Immature natural killer cell (primary cell): ENCODE measurements at regions not wholly inside any gene's neighbourhood (a gene's known extent, or its start where the extent isn't known, plus 50 kb on each side); places are given as distances from the start of the nearest gene placed in this dataset.
"Not testable (repeated sequence)": the region's sequence is repeated elsewhere in the genome, so short reads cannot be mapped to it uniquely, and the experiment has no call there.

Experiments used
- DNase-seq, 3 donors: peaks; one replicate each; pipeline ENCODE4 v3.0.0; 2022; ENCODE audit warnings: mixed read lengths in 1 of 3
- H3K27ac Mint-ChIP-seq, 6 donors: one replicate each; pipeline ENCODE4 v1.8.0; 2020; ENCODE audit warnings: mixed read lengths in 6 of 6, mild to moderate bottlenecking in 5 of 6, inconsistent platforms in 4 of 6, moderate library complexity in 3 of 6
- H3K27me3 Mint-ChIP-seq, 3 donors: one replicate each; pipeline ENCODE4 v1.8.0; 2020 to 2021; ENCODE audit warnings: low read depth in 3 of 3, mild to moderate bottlenecking in 3 of 3, mixed read lengths in 3 of 3, moderate library complexity in 3 of 3, inconsistent platforms in 1 of 3
- H3K36me3 Mint-ChIP-seq, 3 donors: one replicate each; pipeline ENCODE4 v1.8.0; 2020; ENCODE audit warnings: mixed read lengths in 3 of 3, inconsistent platforms in 2 of 3, mild to moderate bottlenecking in 2 of 3
- H3K4me1 Mint-ChIP-seq, 2 donors: one replicate each; pipeline ENCODE4 v1.8.0; 2020; ENCODE audit warnings: inconsistent platforms in 2 of 2, mild to moderate bottlenecking in 2 of 2, mixed read lengths in 2 of 2, moderate library complexity in 1 of 2
- H3K4me3 Mint-ChIP-seq, 5 donors: one replicate each; pipeline ENCODE4 v1.8.0; 2020; ENCODE audit warnings: mild to moderate bottlenecking in 5 of 5, mixed read lengths in 5 of 5, inconsistent platforms in 3 of 5, moderate library complexity in 3 of 5
- H3K9me3 Mint-ChIP-seq, 6 donors: one replicate each; pipeline ENCODE4 v1.8.0; 2020; ENCODE audit warnings: mild to moderate bottlenecking in 6 of 6, mixed read lengths in 6 of 6, inconsistent platforms in 4 of 6, moderate library complexity in 3 of 6

GRCh38 chr6:11320914-11321597 is 88.6 kb upstream of the NEDD9 start:
- Mint-ChIP-seq H3K27me3 (peaks cover 0 to 1% (median 0%) of the 10 kb centered on the region in 3 donors), H3K4me3 (no peak overlapping the region), H3K36me3 (peaks cover 14 to 40% (median 19%) of the 10 kb centered on the region in 3 donors), H3K4me1 (peaks cover 74 to 96% of the 10 kb centered on the region in 2 donors), H3K27ac (peak overlapping the region in 4 of 6 donors; percentile 7 to 73 (median 39)), H3K9me3 (no peaks in the 10 kb centered on the region)
- DNase-seq, result no peak

GRCh38 chr6:11318835-11319813 is 86.7 kb upstream of the NEDD9 start:
- Mint-ChIP-seq H3K9me3 (no peaks in the 10 kb centered on the region), H3K27me3 (peaks cover 0 to 1% (median 0%) of the 10 kb centered on the region in 3 donors), H3K4me3 (peak overlapping the region in 1 of 5 donors; percentile 33), H3K4me1 (peaks cover 66 to 78% of the 10 kb centered on the region in 2 donors), H3K36me3 (peaks cover 18 to 40% (median 19%) of the 10 kb centered on the region in 3 donors), H3K27ac (peak overlapping the region; percentile 31 to 98 (median 68))
- DNase-seq, result no peak

DNA sequence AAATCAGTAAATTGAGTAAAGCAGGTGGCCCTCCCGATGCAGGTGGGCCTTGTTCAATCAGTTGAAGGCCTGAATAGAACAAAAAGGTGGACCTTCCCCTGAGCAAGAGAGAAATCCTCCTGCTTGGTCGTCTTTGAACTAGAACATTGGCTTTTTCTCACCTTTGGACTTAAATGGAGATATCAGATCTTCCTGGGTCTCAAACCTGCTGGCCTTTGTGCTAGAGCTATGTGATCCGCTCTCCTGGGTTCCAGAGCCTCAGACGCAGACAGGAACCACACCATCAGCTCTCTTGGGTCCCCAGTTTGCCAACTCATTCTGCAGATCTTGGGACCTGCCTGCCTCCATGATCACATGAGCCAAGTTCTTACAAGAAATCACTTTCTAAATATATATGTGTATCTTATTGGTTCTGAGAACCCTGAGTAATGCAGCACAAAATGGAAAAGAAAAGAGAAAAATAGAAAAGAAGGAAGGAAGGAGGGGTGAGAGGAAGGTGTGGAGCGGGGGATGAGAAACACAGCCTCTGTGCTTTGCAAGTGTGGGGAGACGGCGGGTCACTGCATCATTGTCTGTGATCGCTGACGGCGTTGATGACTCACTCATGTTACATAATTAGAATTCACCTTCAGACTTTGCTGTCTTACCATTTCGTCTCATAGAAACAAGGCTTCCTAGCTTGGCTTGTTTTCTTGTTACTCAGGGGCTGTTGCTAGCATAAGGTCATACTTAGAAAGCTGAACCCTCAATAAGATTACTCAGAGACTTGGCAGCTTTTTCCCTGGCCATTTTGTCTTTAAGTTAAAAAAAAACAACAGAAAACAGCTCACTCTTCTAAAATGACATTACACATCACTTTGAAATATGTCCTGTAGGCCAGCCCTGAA is 85.7 kb upstream of the NEDD9 start:
- H3K36me3 Mint-ChIP-seq, result peaks cover 23 to 44% (median 23%) of the 10 kb centered on the region in 3 donors
- H3K9me3 Mint-ChIP-seq, result no peaks in the 10 kb centered on the region
- peak overlapping the region in 1 of 5 donors; percentile 52 for H3K4me3 Mint-ChIP-seq
- H3K27me3 Mint-ChIP-seq, result peaks cover 0 to 1% (median 0%) of the 10 kb centered on the region in 3 donors
- H3K27ac Mint-ChIP-seq, result peak overlapping the region; percentile 24 to 98 (median 72)
- H3K4me1 Mint-ChIP-seq, result peaks cover 59 to 71% of the 10 kb centered on the region in 2 donors
- DNase-seq, result peak; percentile 30 to 61 (median 31)

- peaks cover 30 to 48% (median 32%) of the 10 kb centered on the region in 3 donors for H3K36me3 Mint-ChIP-seq
- no peak overlapping the region for H3K4me3 Mint-ChIP-seq
- H3K4me1 Mint-ChIP-seq, result peaks cover 64 to 73% of the 10 kb centered on the region in 2 donors
- no peaks in the 10 kb centered on the region for H3K9me3 Mint-ChIP-seq
- peak overlapping the region in 4 of 6 donors; percentile 12 to 28 (median 19) for H3K27ac Mint-ChIP-seq
- DNase-seq, result no peak
- peaks cover 0 to 1% (median 0%) of the 10 kb centered on the region in 3 donors for H3K27me3 Mint-ChIP-seq
Measured at GRCh38 chr6:11315743-11316437, 83.4 kb upstream of the NEDD9 start.

GRCh38 chr6:11313207-11313606 is 80.7 kb upstream of the NEDD9 start:
- Mint-ChIP-seq H3K4me1 (peaks cover 48 to 63% of the 10 kb centered on the region in 2 donors), H3K27me3 (peaks cover 0 to 2% (median 0%) of the 10 kb centered on the region in 3 donors), H3K9me3 (no peaks in the 10 kb centered on the region), H3K36me3 (peaks cover 22 to 39% (median 31%) of the 10 kb centered on the region in 3 donors), H3K4me3 (peak overlapping the region in 1 of 5 donors; percentile 3), H3K27ac (peak overlapping the region in 2 of 6 donors; percentile 51 to 59)
- no peak for DNase-seq

DNA sequence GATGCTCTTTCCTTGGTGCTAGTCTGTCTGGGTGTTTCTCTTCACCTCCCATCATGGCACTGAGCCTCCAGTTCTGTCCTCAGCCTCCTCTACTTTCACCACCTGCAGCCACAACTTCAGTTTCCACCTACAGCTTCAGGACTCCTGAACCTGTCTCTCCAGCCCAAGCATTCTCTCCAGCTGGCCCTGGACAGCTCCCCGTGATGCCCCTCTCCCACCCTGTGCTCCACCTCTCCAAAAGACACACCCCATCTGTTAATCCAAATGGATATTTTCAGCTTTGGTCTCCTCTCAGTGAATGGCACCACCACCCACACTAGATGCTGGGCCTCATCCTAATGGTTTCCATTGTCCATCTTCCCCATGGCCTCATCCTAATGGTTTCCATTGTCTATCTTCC is 79.5 kb upstream of the NEDD9 start:
- H3K27me3 Mint-ChIP-seq, result peaks cover 0 to 2% (median 0%) of the 10 kb centered on the region in 3 donors
- DNase-seq, result no peak
- peak overlapping the region in 3 of 6 donors; percentile 8 to 56 (median 49) for H3K27ac Mint-ChIP-seq
- peaks cover 18 to 31% (median 22%) of the 10 kb centered on the region in 3 donors for H3K36me3 Mint-ChIP-seq
- no peaks in the 10 kb centered on the region for H3K9me3 Mint-ChIP-seq
- H3K4me3 Mint-ChIP-seq, result peak overlapping the region in 1 of 5 donors; percentile 11
- peaks cover 48 to 62% of the 10 kb centered on the region in 2 donors for H3K4me1 Mint-ChIP-seq

- Mint-ChIP-seq H3K36me3 (peaks cover 16 to 28% (median 22%) of the 10 kb centered on the region in 3 donors), H3K4me3 (no peak overlapping the region), H3K9me3 (no peaks in the 10 kb centered on the region), H3K27ac (peak overlapping the region in 5 of 6 donors; percentile 24 to 58 (median 47)), H3K27me3 (peaks cover 0 to 2% (median 0%) of the 10 kb centered on the region in 3 donors), H3K4me1 (peaks cover 47 to 61% of the 10 kb centered on the region in 2 donors)
- no peak for DNase-seq
Measured at GRCh38 chr6:11309947-11310665, 77.6 kb upstream of the NEDD9 start.

- peaks cover 22 to 38% (median 31%) of the 10 kb centered on the region in 3 donors for H3K36me3 Mint-ChIP-seq
- no peak for DNase-seq
- peaks cover 0 to 2% (median under 1%) of the 10 kb centered on the region in 6 donors for H3K9me3 Mint-ChIP-seq
- H3K27ac Mint-ChIP-seq, result peak overlapping the region in 4 of 6 donors; percentile 17 to 58 (median 23)
- no peak overlapping the region for H3K4me3 Mint-ChIP-seq
- H3K4me1 Mint-ChIP-seq, result peaks cover 52 to 70% of the 10 kb centered on the region in 2 donors
- peaks cover 0 to 2% (median 0%) of the 10 kb centered on the region in 3 donors for H3K27me3 Mint-ChIP-seq
Measured at GRCh38 chr6:11307226-11307625, 74.8 kb upstream of the NEDD9 start.

GRCh38 chr6:11304946-11305345 is 72.5 kb upstream of the NEDD9 start:
- Mint-ChIP-seq H3K27ac (peak overlapping the region in 3 of 6 donors; percentile 24 to 47 (median 31)), H3K36me3 (peaks cover 37 to 55% (median 39%) of the 10 kb centered on the region in 3 donors), H3K4me3 (no peak overlapping the region), H3K9me3 (peaks cover 0 to 3% (median under 1%) of the 10 kb centered on the region in 6 donors), H3K27me3 (peaks cover 0 to 1% (median 0%) of the 10 kb centered on the region in 3 donors), H3K4me1 (peaks cover 51 to 69% of the 10 kb centered on the region in 2 donors)
- no peak for DNase-seq

- not testable (repeated sequence) for DNase-seq, H3K27me3 Mint-ChIP-seq, H3K9me3 Mint-ChIP-seq
- Mint-ChIP-seq H3K4me3 (peak overlapping the region; percentile 38 to 67 (median 59)), H3K36me3 (peaks cover 44 to 65% (median 51%) of the 10 kb centered on the region in 3 donors), H3K4me1 (peaks cover 78 to 91% of the 10 kb centered on the region in 2 donors), H3K27ac (peak overlapping the region; percentile 20 to 92 (median 80))
Measured at GRCh38 chr6:11299876-11300428, 67.5 kb upstream of the NEDD9 start.

DNA sequence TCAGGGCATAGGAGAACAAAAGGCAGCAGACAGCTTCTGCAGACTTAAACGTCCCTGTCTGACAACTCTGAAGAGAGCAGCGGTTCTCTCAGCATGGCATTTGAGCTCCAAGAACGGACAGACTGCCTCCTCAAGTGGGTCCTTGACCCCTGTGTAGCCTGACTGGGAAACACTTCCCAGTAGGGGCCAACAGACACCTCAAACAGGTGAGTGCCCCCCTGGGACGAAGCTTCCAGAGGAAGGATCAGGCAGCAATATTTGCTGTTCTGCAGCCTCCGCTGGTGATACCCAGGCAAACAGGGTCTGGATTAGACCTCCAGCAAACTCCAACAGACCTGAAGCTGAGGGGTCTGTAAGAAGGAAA is 66.9 kb upstream of the NEDD9 start:
- Mint-ChIP-seq H3K36me3 (peaks cover 41 to 65% (median 50%) of the 10 kb centered on the region in 3 donors), H3K27ac (peak overlapping the region; percentile 20 to 92 (median 80)), H3K4me1 (peaks cover 79 to 94% of the 10 kb centered on the region in 2 donors), H3K4me3 (peak overlapping the region; percentile 38 to 67 (median 59))
- not testable (repeated sequence) for DNase-seq, H3K9me3 Mint-ChIP-seq, H3K27me3 Mint-ChIP-seq
